ENCODE measurements at regions not wholly inside any gene's neighbourhood (a gene's known extent, or its start where the extent isn't known, plus 50 kb on each side); places are given as distances from the start of the nearest gene placed in this dataset.

DNA sequence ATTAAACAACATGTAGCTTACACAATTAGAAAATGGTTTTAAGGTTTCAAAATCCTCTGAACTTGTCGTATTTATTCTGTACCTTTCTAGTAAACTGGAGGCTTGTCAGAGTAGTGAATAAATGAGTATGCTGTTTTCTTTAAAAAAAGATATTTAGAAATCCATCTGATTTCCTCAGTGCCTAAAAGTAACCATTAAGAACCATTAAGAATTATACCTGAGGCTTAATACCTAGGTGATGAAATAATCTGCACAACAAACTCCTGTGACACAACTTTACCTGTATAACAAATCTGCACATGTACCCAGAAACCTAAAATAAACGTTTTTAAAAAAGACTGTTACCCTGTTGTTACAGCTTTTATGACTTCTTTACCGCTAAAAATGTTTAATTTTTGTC, 143.0 kb upstream of the SOX2 start:
- no peak for DNase-seq

DNA sequence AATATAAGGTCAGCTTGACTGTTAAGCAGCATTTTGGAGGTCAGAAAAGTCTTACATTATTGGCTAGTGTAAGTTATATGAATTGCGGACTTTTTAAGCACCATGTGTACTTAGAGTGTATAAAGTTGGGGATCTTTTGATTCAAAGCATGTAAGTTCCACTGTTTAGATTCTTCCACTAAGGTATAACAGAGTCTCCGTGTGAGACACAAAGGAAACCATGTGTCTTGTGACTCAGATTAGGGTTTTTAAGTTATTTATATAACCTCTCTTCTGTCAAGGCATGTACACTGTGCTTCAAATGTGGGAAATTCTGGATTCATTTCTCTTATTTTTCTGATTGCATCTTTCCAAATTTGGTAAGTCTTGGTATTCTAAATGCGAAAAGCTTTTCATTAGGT, 143.5 kb upstream of the SOX2 start:
- Histone ChIP-seq H3K9me3 (ENCODE audit: insufficient read depth, low read length, severe bottlenecking) (no peaks in the 10 kb centered on the region), H3K4me1 (ENCODE audit: insufficient read depth, low read length) (no peaks in the 10 kb centered on the region), H3K79me2 (ENCODE audit: insufficient read depth, low read length) (no peaks in the 10 kb centered on the region), H3K4me3 (ENCODE audit: low read depth in 1 of 2, low read length in 2 of 2) (no peak overlapping the region), H3K27me3 (ENCODE audit: insufficient read depth, low read length, poor library complexity) (no peaks in the 10 kb centered on the region), H3K27ac (ENCODE audit: low read length) (no peak overlapping the region), H3K9ac (ENCODE audit: low read depth, low read length) (no peak overlapping the region), H4K20me1 (ENCODE audit: insufficient read depth, low read length) (no peaks in the 10 kb centered on the region), H3K4me2 (ENCODE audit: insufficient read depth, low read length) (no peak overlapping the region), H2AFZ (ENCODE audit: low read depth, low read length) (no peak overlapping the region), H3K36me3 (ENCODE audit: insufficient read depth, low read length) (no peaks in the 10 kb centered on the region)
- ATAC-seq (ENCODE audit: insufficient read depth, low read depth) (no peak), DNase-seq (no peak)
- TF ChIP-seq EZH2 (IDR thresholded peaks at IDR 0.05; ENCODE audit: borderline replicate concordance, low read depth, low read length, severe bottlenecking): no peak
- no peak for TF ChIP-seq CTCF (IDR thresholded peaks at IDR 0.05; ENCODE audit: borderline replicate concordance, extremely low read depth, low read length, poor library complexity, severe bottlenecking)

More for the DNA sequence above, 143.0 kb upstream of the SOX2 start:
- no peak for ATAC-seq (ENCODE audit: insufficient read depth, low read depth)
- H4K20me1 ChIP-seq (ENCODE audit: insufficient read depth, low read length): no peaks in the 10 kb centered on the region
- H3K4me3 ChIP-seq (ENCODE audit: low read depth in 1 of 2, low read length in 2 of 2): no peak overlapping the region
- H3K4me2 ChIP-seq (ENCODE audit: insufficient read depth, low read length): no peak overlapping the region
- no peaks in the 10 kb centered on the region for H3K27me3 ChIP-seq (ENCODE audit: insufficient read depth, low read length, poor library complexity)
- H3K36me3 ChIP-seq (ENCODE audit: insufficient read depth, low read length): no peaks in the 10 kb centered on the region
- no peaks in the 10 kb centered on the region for H3K4me1 ChIP-seq (ENCODE audit: insufficient read depth, low read length)
- H2AFZ ChIP-seq (ENCODE audit: low read depth, low read length): no peak overlapping the region
- H3K79me2 ChIP-seq (ENCODE audit: insufficient read depth, low read length): no peaks in the 10 kb centered on the region
- no peaks in the 10 kb centered on the region for H3K9me3 ChIP-seq (ENCODE audit: insufficient read depth, low read length, severe bottlenecking)
- no peak overlapping the region for H3K9ac ChIP-seq (ENCODE audit: low read depth, low read length)
- no peak overlapping the region for H3K27ac ChIP-seq (ENCODE audit: low read length)
- TF ChIP-seq EZH2 (IDR thresholded peaks at IDR 0.05; ENCODE audit: borderline replicate concordance, low read depth, low read length, severe bottlenecking) (no peak), CTCF (IDR thresholded peaks at IDR 0.05; ENCODE audit: borderline replicate concordance, extremely low read depth, low read length, poor library complexity, severe bottlenecking) (no peak)

GRCh38 chr3:181567311-181568075, 144.2 kb upstream of the SOX2 start:
- H3K4me1 ChIP-seq (ENCODE audit: insufficient read depth, low read length): no peaks in the 10 kb centered on the region
- H3K9me3 ChIP-seq (ENCODE audit: insufficient read depth, low read length, severe bottlenecking): no peaks in the 10 kb centered on the region
- H3K27ac ChIP-seq (ENCODE audit: low read length): no peak overlapping the region
- H4K20me1 ChIP-seq (ENCODE audit: insufficient read depth, low read length): no peaks in the 10 kb centered on the region
- no peak for ATAC-seq (ENCODE audit: insufficient read depth, low read depth)
- H3K36me3 ChIP-seq (ENCODE audit: insufficient read depth, low read length): no peaks in the 10 kb centered on the region
- H3K4me2 ChIP-seq (ENCODE audit: insufficient read depth, low read length): no peak overlapping the region
- no peaks in the 10 kb centered on the region for H3K79me2 ChIP-seq (ENCODE audit: insufficient read depth, low read length)
- no peak overlapping the region for H3K4me3 ChIP-seq (ENCODE audit: low read depth in 1 of 2, low read length in 2 of 2)
- H3K27me3 ChIP-seq (ENCODE audit: insufficient read depth, low read length, poor library complexity): no peaks in the 10 kb centered on the region
- no peak for DNase-seq
- no peak overlapping the region for H3K9ac ChIP-seq (ENCODE audit: low read depth, low read length)
- no peak for TF ChIP-seq CTCF (IDR thresholded peaks at IDR 0.05; ENCODE audit: borderline replicate concordance, extremely low read depth, low read length, poor library complexity, severe bottlenecking)
- no peak for TF ChIP-seq EZH2 (IDR thresholded peaks at IDR 0.05; ENCODE audit: borderline replicate concordance, low read depth, low read length, severe bottlenecking)
- no peak overlapping the region for H2AFZ ChIP-seq (ENCODE audit: low read depth, low read length)
